ENCODE measurements at regions not wholly inside any gene's neighbourhood (a gene's known extent, or its start where the extent isn't known, plus 50 kb on each side); places are given as distances from the start of the nearest gene placed in this dataset.

DNA sequence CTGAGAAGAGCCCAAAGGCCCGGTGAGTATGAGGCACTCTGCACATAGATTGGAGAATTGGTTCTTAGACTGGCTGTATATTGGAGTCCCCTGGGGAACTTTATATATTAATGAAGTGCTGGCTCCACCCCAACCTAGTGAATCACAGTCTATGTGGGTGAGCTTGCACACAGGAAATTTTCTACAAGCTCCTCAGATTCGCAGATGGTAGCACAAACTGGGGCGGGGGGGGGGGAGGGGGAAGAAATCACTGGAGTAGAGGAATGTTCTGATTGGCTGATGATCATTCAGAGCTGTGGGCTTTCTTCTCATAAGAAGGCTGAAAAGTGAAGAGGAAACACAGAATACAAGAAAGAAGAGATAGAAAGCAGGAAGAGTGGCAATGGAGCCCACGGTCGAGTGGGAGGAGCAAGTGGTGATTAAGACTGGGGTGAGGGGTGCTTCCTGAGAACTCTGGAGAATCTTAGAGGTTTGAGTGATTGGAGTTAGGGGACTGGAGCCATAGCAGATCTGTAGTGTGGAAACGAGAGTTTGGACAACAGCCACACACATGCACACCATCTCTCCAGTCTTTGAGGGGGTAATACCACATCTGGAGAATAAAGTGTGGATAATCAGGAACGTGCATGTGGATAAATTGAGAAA lies 465.9 kb upstream of the DAB1 start:
- ChIA-PET CTCF (ENCODE audit: low intra/inter-chr PET ratio) (no interaction called here), POLR2A (interaction anchor here (0.7 kb wide), 1 partner anchor 724 kb away, joined by 3 read pairs; no protein-coding TSS in a partner anchor)
- intact Hi-C loops (cut with micrococcal nuclease) (no loop called here), in situ Hi-C loops (cut with MboI) (no loop called here)
- no peak for FAIRE-seq
- TF ChIP-seq ZNF75A (CRISPR knock-in tag; IDR thresholded peaks at IDR 0.05) (no peak), RBM14 (IDR thresholded peaks at IDR 0.05; ENCODE audit: borderline replicate concordance, insufficient read depth, low read depth, low read length) (no peak), EWSR1 (IDR thresholded peaks at IDR 0.05; ENCODE audit: borderline replicate concordance, low read depth, partially characterized antibody) (no peak), ZEB2 (IDR thresholded peaks at IDR 0.05) (no peak), ZFP1 (CRISPR knock-in tag; IDR thresholded peaks at IDR 0.05) (no peak), MYBL2 (IDR thresholded peaks at IDR 0.05; ENCODE audit: low read depth) (no peak), MYBL2 (CRISPR knock-in tag; IDR thresholded peaks at IDR 0.05; ENCODE audit: borderline replicate concordance) (no peak), FOXK1 (CRISPR knock-in tag; IDR thresholded peaks at IDR 0.05; ENCODE audit: borderline replicate concordance) (no peak), KAT2B (IDR thresholded peaks at IDR 0.05; ENCODE audit: low read depth, low read length) (no peak), DIDO1 (tag; IDR thresholded peaks at IDR 0.05; ENCODE audit: low read depth) (no peak), POLR3G (IDR thresholded peaks at IDR 0.05; ENCODE audit: extremely low read depth, insufficient read length, insufficient replicate concordance) (no peak)
- TF ChIP-seq, protein P1, sequence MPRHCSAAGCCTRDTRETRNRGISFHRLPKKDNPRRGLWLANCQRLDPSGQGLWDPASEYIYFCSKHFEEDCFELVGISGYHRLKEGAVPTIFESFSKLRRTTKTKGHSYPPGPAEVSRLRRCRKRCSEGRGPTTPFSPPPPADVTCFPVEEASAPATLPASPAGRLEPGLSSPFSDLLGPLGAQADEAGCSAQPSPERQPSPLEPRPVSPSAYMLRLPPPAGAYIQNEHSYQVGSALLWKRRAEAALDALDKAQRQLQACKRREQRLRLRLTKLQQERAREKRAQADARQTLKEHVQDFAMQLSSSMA (CRISPR knock-in tag; IDR thresholded peaks at IDR 0.05): no peak
- TF ChIP-seq, protein P2, sequence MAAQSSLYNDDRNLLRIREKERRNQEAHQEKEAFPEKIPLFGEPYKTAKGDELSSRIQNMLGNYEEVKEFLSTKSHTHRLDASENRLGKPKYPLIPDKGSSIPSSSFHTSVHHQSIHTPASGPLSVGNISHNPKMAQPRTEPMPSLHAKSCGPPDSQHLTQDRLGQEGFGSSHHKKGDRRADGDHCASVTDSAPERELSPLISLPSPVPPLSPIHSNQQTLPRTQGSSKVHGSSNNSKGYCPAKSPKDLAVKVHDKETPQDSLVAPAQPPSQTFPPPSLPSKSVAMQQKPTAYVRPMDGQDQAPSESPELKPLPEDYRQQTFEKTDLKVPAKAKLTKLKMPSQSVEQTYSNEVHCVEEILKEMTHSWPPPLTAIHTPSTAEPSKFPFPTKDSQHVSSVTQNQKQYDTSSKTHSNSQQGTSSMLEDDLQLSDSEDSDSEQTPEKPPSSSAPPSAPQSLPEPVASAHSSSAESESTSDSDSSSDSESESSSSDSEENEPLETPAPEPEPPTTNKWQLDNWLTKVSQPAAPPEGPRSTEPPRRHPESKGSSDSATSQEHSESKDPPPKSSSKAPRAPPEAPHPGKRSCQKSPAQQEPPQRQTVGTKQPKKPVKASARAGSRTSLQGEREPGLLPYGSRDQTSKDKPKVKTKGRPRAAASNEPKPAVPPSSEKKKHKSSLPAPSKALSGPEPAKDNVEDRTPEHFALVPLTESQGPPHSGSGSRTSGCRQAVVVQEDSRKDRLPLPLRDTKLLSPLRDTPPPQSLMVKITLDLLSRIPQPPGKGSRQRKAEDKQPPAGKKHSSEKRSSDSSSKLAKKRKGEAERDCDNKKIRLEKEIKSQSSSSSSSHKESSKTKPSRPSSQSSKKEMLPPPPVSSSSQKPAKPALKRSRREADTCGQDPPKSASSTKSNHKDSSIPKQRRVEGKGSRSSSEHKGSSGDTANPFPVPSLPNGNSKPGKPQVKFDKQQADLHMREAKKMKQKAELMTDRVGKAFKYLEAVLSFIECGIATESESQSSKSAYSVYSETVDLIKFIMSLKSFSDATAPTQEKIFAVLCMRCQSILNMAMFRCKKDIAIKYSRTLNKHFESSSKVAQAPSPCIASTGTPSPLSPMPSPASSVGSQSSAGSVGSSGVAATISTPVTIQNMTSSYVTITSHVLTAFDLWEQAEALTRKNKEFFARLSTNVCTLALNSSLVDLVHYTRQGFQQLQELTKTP (IDR thresholded peaks at IDR 0.05; ENCODE audit: low read depth in 1 of 2, partially characterized antibody in 2 of 2): no peak
- H3K27ac ChIP-seq (ENCODE audit: extremely low read depth, low read depth, low read length): no peak overlapping the region
- no peaks in the 10 kb centered on the region for H4K20me1 ChIP-seq (replicated peaks; ENCODE audit: control insufficient read depth, insufficient read depth, low read length)
- H3K4me3 ChIP-seq: no peak overlapping the region
- H3K4me1 ChIP-seq (replicated peaks in 1 of 2; ENCODE audit: control insufficient read depth in 2 of 2, insufficient read depth in 2 of 2, low read length in 2 of 2): no peaks in the 10 kb centered on the region
- H3K79me2 ChIP-seq (ENCODE audit: control insufficient read depth, insufficient read depth, low read length): no peaks in the 10 kb centered on the region
- no peaks in the 10 kb centered on the region for H3K36me3 ChIP-seq (ENCODE audit: control insufficient read depth, insufficient read depth, low read length)
- no peak overlapping the region for H3K4me2 ChIP-seq (ENCODE audit: insufficient read depth, low read length)
- no peaks in the 10 kb centered on the region for H3K9me1 ChIP-seq (ENCODE audit: control insufficient read depth, insufficient read depth, low read length)
- H3K9ac ChIP-seq (ENCODE audit: insufficient read depth in 1 of 2, low read depth in 2 of 2, low read length in 2 of 2): no peak overlapping the region
- WGBS (ENCODE audit: insufficient coverage, low coverage, missing lambda C conversion rate): 0% methylated on average over 5 of the region's 7 CpGs
- no TSS peak for BruUV-seq (replicated peaks)
- no peak for ATAC-seq
- H3K27me3 ChIP-seq (ENCODE audit: control insufficient read depth in 2 of 2, insufficient read depth in 2 of 2, low read length in 2 of 2): no peaks in the 10 kb centered on the region
- DNase-seq (ENCODE audit: extremely low read depth in 1 of 4, low spot score in 3 of 4): no peak
- H2AFZ ChIP-seq (ENCODE audit: low read depth, low read length): no peak overlapping the region
- H3K9me3 ChIP-seq (replicated peaks; ENCODE audit: control insufficient read depth, insufficient read depth, low read depth, low read length): no peaks in the 10 kb centered on the region

All from K562 (cell line).